Gastrocnemius medialis (tissue), 4 donors: ENCODE measurements at regions not wholly inside any gene's neighbourhood (a gene's known extent, or its start where the extent isn't known, plus 50 kb on each side); places are given as distances from the start of the nearest gene placed in this dataset.

ENCODE experiments used
- CTCF ChIP-seq, 5 experiments: fragments of 450-650 bp in 3 of 5; fragments of 200-600 bp in 2 of 5; sonication (generic) in 2 of 5; IDR thresholded peaks in 4 of 5; conservative IDR thresholded peaks in 1 of 5; 1 replicate in 4 of 5; 2 replicates in 1 of 5; pipeline ENCODE4 v1.5.1; 2016 to 2019; ENCODE audit warnings: antibody characterized with exemption in 5 of 5, mild to moderate bottlenecking in 3 of 5, moderate library complexity in 3 of 5
- POLR2A ChIP-seq, 2 donors: fragments of 450-650 bp; IDR thresholded peaks; one replicate each; pipeline ENCODE4 v1.6.1; 2017; ENCODE audit warnings: antibody characterized with exemption in 2 of 2, mild to moderate bottlenecking in 2 of 2, moderate library complexity in 2 of 2

GRCh38 chr7:114008696-114009095 lies 89.9 kb upstream of the PPP1R3A start:
- TF ChIP-seq CTCF (IDR thresholded peaks at IDR 0.05 in 4 of 5, conservative IDR thresholded peaks at IDR 0.05 in 1 of 5) (no peak), POLR2A (IDR thresholded peaks at IDR 0.05) (no peak)
